Heart left ventricle (tissue), 16 donors: ENCODE measurements at regions not wholly inside any gene's neighbourhood (a gene's known extent, or its start where the extent isn't known, plus 50 kb on each side); places are given as distances from the start of the nearest gene placed in this dataset.

Experiments used
- ATAC-seq, 4 donors: fragments of 200-7000 bp; cut with Tn5 transposase; one replicate each; pipeline ENCODE4 v1.9.1; 2020 to 2022; ENCODE audit warnings: moderate library complexity in 4 of 4, mild to moderate bottlenecking in 3 of 4, moderate number of reproducible peaks in 1 of 4
- DNase-seq, 5 donors: peaks; one replicate each; pipeline ENCODE4 v3.0.0-alpha.2; 2020
- H3K27ac ChIP-seq, 12 donors: fragments of 200-600 bp; sonication (generic) in 4 of 12; one replicate each; pipeline versions ENCODE4 v1.5.0 to v1.8.0; 2016 to 2022; ENCODE audit warnings: mild to moderate bottlenecking in 2 of 12
- H3K27me3 ChIP-seq, 9 donors: fragments of 200-600 bp; sonication (generic) in 2 of 9; one replicate each; pipeline versions ENCODE4 v1.5.1 to v1.8.0; 2016 to 2022; ENCODE audit warnings: mild to moderate bottlenecking in 3 of 9
- H3K36me3 ChIP-seq, 9 donors: fragments of 200-600 bp; sonication (generic) in 2 of 9; one replicate each; pipeline versions ENCODE4 v1.5.0 to v1.8.0; 2018 to 2022; ENCODE audit warnings: mild to moderate bottlenecking in 2 of 9
- H3K4me1 ChIP-seq, 12 donors: fragments of 200-600 bp; sonication (generic) in 4 of 12; one replicate each; pipeline versions ENCODE4 v1.5.0 to v1.8.0; 2016 to 2022; ENCODE audit warnings: mild to moderate bottlenecking in 3 of 12
- H3K4me3 ChIP-seq, 12 donors: fragments of 200-600 bp; sonication (generic) in 4 of 12; one replicate each; pipeline versions ENCODE4 v1.5.0 to v1.8.0; 2017 to 2022; ENCODE audit warnings: mild to moderate bottlenecking in 9 of 12, moderate library complexity in 4 of 12
- H3K9me3 ChIP-seq, 12 donors: fragments of 200-600 bp; sonication (generic) in 4 of 12; one replicate each; pipeline versions ENCODE4 v1.5.0 to v1.8.0; 2016 to 2022; ENCODE audit warnings: mild to moderate bottlenecking in 1 of 12
- CTCF ChIP-seq, 12 donors: fragments of 200-600 bp; sonication (generic) in 4 of 12; IDR thresholded peaks; one replicate each; pipeline versions ENCODE4 v1.5.0 to v1.8.0; 2018 to 2022; ENCODE audit warnings: antibody characterized with exemption in 12 of 12, mild to moderate bottlenecking in 5 of 12
- POLR2A ChIP-seq, 2 donors: fragments of 450-650 bp; IDR thresholded peaks; one replicate each; pipeline ENCODE4 v1.6.1; 2017; ENCODE audit warnings: antibody characterized with exemption in 2 of 2, mild to moderate bottlenecking in 2 of 2, moderate library complexity in 2 of 2
- WGBS, 4 donors: extraction: QIAGEN DNeasy Blood & Tissue Kit in 2 of 4; methylation state at CpG; one replicate each; pipeline versions ENCODE4 v1.1.5 to v1.1.7; 2013 to 2018; 5-methylcytosine and 5-hydroxymethylcytosine counted together
- intact Hi-C, 10 donors: fragments of 100-400 bp; cut with DNase I; formaldehyde crosslinking; loops; one replicate each; pipeline versions ENCODE4 v1.11.1 to v1.14.2; 2022
- donor health status: ischemic (EF 13 %, LVEDD 7.1; RV severe dilation, severe dysfunction).
- donor health status: healthy with polysubstance abuse.
- donor health status: DM: no; HTN: yes; CAD: no.
- donor health status: DM: no; HTN: no; CAD: no.
- donor health status: ischemic (EF 25% LVEDD 6.9; RV normal size, moderate dysfunction).
- donor health status: ischemic (EF 25% LVEDD 5.7; RV mildly dilated, moderate dysfunction).
- donor health status: healthy.
- donor health status: DM: yes; HTN: yes; CAD: no.
- donor health status: ischemic (EF 35%, LVEDD 5.7; RV mildly dilated, moderate dysfunction).
- donor health status: nonischemic (EF 11% LVEDD 7.7; RV severe dilation, severe dysfunction).
- donor health status: DM: yes; HTN: yes; CAD: no.
- donor health status: PGD.
- donor health status: ischemic (EF 29% LVEDD 5.4; RV normal size, mild dysfunction).
- donor health status: nonischemic (EF 23%, LVEDD 6.1; RV moderate dilation, normal function).

DNA sequence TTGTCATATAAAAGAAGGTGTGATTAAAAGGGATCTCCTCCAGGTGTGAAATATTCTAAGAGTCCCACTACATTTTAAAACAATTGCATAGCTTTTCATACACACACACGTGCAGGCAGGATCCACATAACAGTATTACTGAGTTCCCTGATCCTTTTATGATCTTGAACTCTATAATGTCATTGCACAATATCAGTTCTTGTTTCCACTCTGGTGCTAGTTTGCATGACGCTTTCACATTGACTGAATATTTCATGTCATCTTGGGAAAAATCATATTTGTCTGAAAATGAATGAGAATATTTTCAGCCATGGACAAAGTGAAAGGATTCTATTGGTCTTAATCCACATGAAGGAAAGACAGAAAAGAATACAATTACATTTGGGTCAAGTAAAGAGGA, 703.8 kb downstream of the CDH8 start:
- 73 to 79% (median 78%) methylated on average over 2 of the region's 2 CpGs for WGBS, 4 donors
- no peak for DNase-seq
- ATAC-seq, result no peak
- no peak overlapping the region for H3K27ac ChIP-seq
- intact Hi-C loops, result no loop called here
- no peaks in the 10 kb centered on the region for H3K9me3 ChIP-seq
- H3K36me3 ChIP-seq, result no peaks in the 10 kb centered on the region
- H3K4me1 ChIP-seq, result no peaks in the 10 kb centered on the region
- no peak overlapping the region for H3K4me3 ChIP-seq
- H3K27me3 ChIP-seq, result no peaks in the 10 kb centered on the region
- TF ChIP-seq CTCF (IDR thresholded peaks at IDR 0.05), result no peak
- TF ChIP-seq POLR2A (IDR thresholded peaks at IDR 0.05), result no peak

DNA sequence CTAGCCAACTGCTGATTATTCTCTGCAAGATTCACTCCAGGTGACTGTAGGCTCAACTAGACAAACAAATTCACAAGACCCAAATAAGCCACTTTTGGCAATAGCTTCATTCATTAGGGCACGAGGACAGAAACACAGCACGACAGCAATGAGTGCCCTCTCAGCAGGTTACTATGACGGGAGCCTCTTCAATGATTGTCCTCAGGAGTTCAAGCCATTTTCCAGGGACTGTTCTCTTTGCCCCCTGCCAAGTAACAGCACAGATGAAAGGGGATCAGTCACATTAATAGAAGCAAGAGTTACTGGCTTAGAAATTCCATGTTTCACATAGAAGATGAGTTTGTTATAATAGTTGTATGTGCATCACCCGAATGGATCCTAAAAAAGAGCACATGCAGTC, 712.2 kb downstream of the CDH8 start:
- Histone ChIP-seq H3K4me3 (no peak overlapping the region), H3K9me3 (peaks cover 0 to 2% (median 0%) of the 10 kb centered on the region in 12 donors), H3K27me3 (no peaks in the 10 kb centered on the region), H3K27ac (no peak overlapping the region), H3K36me3 (no peaks in the 10 kb centered on the region), H3K4me1 (peaks cover 0 to 4% (median 0%) of the 10 kb centered on the region in 12 donors)
- ATAC-seq, result no peak
- no peak for DNase-seq
- 42 to 55% (median 48%) methylated on average over 4 of the region's 4 CpGs for WGBS, 4 donors
- no peak for TF ChIP-seq POLR2A (IDR thresholded peaks at IDR 0.05)
- no peak for TF ChIP-seq CTCF (IDR thresholded peaks at IDR 0.05)
- intact Hi-C loops, result no loop called here

- peaks cover 0 to 2% (median 0%) of the 10 kb centered on the region in 12 donors for H3K9me3 ChIP-seq
- WGBS, 4 donors, result 50 to 60% (median 54%) methylated on average over 6 of the region's 6 CpGs
- no peak overlapping the region for H3K4me3 ChIP-seq
- intact Hi-C loops, result no loop called here
- no peak overlapping the region for H3K27ac ChIP-seq
- no peak for TF ChIP-seq POLR2A (IDR thresholded peaks at IDR 0.05)
- no peak for TF ChIP-seq CTCF (IDR thresholded peaks at IDR 0.05)
- peaks cover 0 to 4% (median 0%) of the 10 kb centered on the region in 12 donors for H3K4me1 ChIP-seq
- H3K27me3 ChIP-seq, result no peaks in the 10 kb centered on the region
- H3K36me3 ChIP-seq, result no peaks in the 10 kb centered on the region
- no peak for ATAC-seq
- DNase-seq, result no peak
Observed at GRCh38 chr16:61323456-61323855, 712.8 kb downstream of the CDH8 start.

DNA sequence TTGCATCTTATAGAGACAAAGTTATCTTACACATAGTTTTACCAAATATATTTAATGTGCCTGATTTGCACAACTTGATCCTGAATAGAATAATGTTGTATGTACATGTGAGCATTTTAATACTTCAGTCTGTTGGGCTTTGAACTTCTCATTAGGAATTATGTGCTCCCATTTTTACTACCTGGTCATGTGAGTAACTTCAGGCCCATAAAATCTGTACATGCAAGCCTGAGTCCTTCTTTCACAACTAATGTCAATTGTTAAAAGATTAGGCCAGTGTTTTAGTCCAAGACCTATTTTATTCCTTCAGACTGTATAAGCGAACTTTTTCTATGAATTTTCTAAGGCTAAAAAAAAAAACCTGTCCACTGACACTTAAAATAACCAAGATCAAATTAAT, 715.4 kb downstream of the CDH8 start:
- TF ChIP-seq POLR2A (IDR thresholded peaks at IDR 0.05) (no peak), CTCF (IDR thresholded peaks at IDR 0.05) (no peak)
- Histone ChIP-seq H3K4me1 (peaks cover 0 to 4% (median 0%) of the 10 kb centered on the region in 12 donors), H3K4me3 (no peak overlapping the region), H3K36me3 (no peaks in the 10 kb centered on the region), H3K27me3 (no peaks in the 10 kb centered on the region), H3K9me3 (peaks cover 0 to 17% (median 0%) of the 10 kb centered on the region in 12 donors), H3K27ac (no peak overlapping the region)
- intact Hi-C loops, result no loop called here
- 81 to 92% (median 87%) methylated on average over 1 of the region's 1 CpG for WGBS, 4 donors
- DNase-seq, result no peak
- no peak for ATAC-seq
